ENCODE measurements at regions not wholly inside any gene's neighbourhood (a gene's known extent, or its start where the extent isn't known, plus 50 kb on each side); places are given as distances from the start of the nearest gene placed in this dataset.

DNA sequence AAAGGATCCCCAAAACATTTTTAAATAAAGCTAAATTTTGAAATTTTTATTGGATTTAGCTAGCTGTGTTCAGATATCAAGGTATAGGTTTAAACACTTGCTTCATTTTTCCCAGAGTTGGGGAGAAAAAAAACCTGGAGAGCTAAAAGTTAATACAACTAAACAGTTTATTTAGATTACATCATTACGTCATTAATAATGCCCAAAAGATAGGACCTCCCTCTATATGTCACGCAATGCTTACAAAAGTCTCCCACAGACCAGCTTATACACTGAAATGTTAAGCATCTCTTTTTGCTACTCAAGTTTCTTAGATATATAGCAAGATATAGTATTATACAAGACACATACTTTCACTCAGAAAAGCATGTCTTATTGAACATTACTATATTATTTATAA, 160.0 kb upstream of the SEMA3E start:
- Histone ChIP-seq H3K9ac (ENCODE audit: insufficient read depth, low read length) (no peak overlapping the region), H2AFZ (ENCODE audit: low read length) (no peak overlapping the region), H3K4me3 (replicated peaks in 1 of 4; ENCODE audit: control extremely low read depth in 1 of 4, insufficient read depth in 1 of 4, low read depth in 3 of 4, low read length in 4 of 4) (no peak overlapping the region), H3K79me2 (ENCODE audit: control insufficient read depth, insufficient read depth, low read length) (no peaks in the 10 kb centered on the region), H3K4me1 (ENCODE audit: control insufficient read depth, extremely low read depth, insufficient read depth, low read length) (no peaks in the 10 kb centered on the region), H3K36me3 (ENCODE audit: control insufficient read depth, insufficient read depth, low read length) (no peaks in the 10 kb centered on the region), H3K9me3 (ENCODE audit: control insufficient read depth, insufficient read depth, low read depth, low read length) (no peaks in the 10 kb centered on the region), H3K27ac (ENCODE audit: insufficient read depth, low read length) (no peak overlapping the region), H3K27me3 (ENCODE audit: control insufficient read depth, insufficient read depth, low read length) (no peaks in the 10 kb centered on the region), H3K4me2 (ENCODE audit: extremely low read depth, insufficient read depth, low read length) (no peak overlapping the region), H4K20me1 (ENCODE audit: control insufficient read depth, extremely low read depth, insufficient read depth, low read length) (no peaks in the 10 kb centered on the region)
- no peak for TF ChIP-seq EZH2 (IDR thresholded peaks at IDR 0.05; ENCODE audit: low read length, missing control alignments)
- TF ChIP-seq, protein P1, sequence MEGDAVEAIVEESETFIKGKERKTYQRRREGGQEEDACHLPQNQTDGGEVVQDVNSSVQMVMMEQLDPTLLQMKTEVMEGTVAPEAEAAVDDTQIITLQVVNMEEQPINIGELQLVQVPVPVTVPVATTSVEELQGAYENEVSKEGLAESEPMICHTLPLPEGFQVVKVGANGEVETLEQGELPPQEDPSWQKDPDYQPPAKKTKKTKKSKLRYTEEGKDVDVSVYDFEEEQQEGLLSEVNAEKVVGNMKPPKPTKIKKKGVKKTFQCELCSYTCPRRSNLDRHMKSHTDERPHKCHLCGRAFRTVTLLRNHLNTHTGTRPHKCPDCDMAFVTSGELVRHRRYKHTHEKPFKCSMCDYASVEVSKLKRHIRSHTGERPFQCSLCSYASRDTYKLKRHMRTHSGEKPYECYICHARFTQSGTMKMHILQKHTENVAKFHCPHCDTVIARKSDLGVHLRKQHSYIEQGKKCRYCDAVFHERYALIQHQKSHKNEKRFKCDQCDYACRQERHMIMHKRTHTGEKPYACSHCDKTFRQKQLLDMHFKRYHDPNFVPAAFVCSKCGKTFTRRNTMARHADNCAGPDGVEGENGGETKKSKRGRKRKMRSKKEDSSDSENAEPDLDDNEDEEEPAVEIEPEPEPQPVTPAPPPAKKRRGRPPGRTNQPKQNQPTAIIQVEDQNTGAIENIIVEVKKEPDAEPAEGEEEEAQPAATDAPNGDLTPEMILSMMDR (conservative IDR thresholded peaks at IDR 0.05 in 1 of 2, IDR thresholded peaks at IDR 0.05 in 1 of 2; ENCODE audit: low read depth in 1 of 2, low read length in 2 of 2) = no peak
- no peak for DNase-seq (ENCODE audit: low read depth in 2 of 2)

DNA sequence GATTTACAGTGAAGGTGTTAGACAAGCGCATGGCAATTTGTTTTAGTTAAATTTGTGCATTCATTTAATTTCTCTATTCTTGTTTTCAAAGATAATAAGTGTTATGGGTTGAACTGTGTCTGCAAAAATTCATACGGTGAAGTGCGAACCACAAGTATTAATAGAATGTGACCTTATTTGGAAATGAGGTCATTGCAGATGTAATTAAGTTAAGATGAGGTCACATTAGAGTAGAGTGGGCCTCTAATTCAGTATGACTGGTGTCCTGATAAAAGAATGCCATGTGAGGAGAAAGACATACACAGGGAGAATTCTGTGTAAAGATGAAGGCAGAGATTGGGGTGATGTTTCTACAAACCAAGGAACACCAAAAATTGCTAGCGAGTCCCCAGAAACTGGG, 158.8 kb upstream of the SEMA3E start:
- Histone ChIP-seq H3K4me3 (replicated peaks in 1 of 4; ENCODE audit: control extremely low read depth in 1 of 4, insufficient read depth in 1 of 4, low read depth in 3 of 4, low read length in 4 of 4) (no peak overlapping the region), H3K27me3 (ENCODE audit: control insufficient read depth, insufficient read depth, low read length) (no peaks in the 10 kb centered on the region), H3K79me2 (ENCODE audit: control insufficient read depth, insufficient read depth, low read length) (no peaks in the 10 kb centered on the region), H3K9ac (ENCODE audit: insufficient read depth, low read length) (no peak overlapping the region), H3K27ac (ENCODE audit: insufficient read depth, low read length) (no peak overlapping the region), H3K4me2 (ENCODE audit: extremely low read depth, insufficient read depth, low read length) (no peak overlapping the region), H2AFZ (ENCODE audit: low read length) (no peak overlapping the region), H4K20me1 (ENCODE audit: control insufficient read depth, extremely low read depth, insufficient read depth, low read length) (no peaks in the 10 kb centered on the region), H3K9me3 (ENCODE audit: control insufficient read depth, insufficient read depth, low read depth, low read length) (no peaks in the 10 kb centered on the region), H3K36me3 (ENCODE audit: control insufficient read depth, insufficient read depth, low read length) (no peaks in the 10 kb centered on the region), H3K4me1 (ENCODE audit: control insufficient read depth, extremely low read depth, insufficient read depth, low read length) (no peaks in the 10 kb centered on the region)
- no peak for TF ChIP-seq EZH2 (IDR thresholded peaks at IDR 0.05; ENCODE audit: low read length, missing control alignments)
- TF ChIP-seq, protein P1 (conservative IDR thresholded peaks at IDR 0.05 in 1 of 2, IDR thresholded peaks at IDR 0.05 in 1 of 2; ENCODE audit: low read depth in 1 of 2, low read length in 2 of 2) = no peak
- DNase-seq (ENCODE audit: low read depth in 2 of 2) = peak; percentile 7 to 10

DNA sequence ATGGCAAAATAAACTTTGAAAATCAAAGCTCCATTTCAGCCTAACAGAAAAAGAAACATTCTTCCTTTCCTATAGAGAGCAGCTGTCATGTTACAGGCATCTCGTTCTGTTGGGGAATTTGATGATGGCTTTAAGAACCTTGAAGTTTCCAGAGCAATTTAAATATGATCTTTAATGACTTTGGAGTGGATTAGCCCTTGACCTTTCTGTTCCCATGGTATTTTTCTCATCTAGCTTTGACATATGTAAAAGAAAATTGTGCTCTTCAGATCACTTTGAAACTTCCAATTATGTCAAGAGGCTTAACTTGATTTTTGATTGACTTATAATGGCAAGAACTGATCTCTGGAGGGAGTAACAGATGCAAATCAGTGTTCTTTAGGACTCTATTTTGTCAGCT, 157.6 kb upstream of the SEMA3E start:
- Histone ChIP-seq H3K4me3 (replicated peaks in 1 of 4; ENCODE audit: control extremely low read depth in 1 of 4, insufficient read depth in 1 of 4, low read depth in 3 of 4, low read length in 4 of 4) (no peak overlapping the region), H3K27me3 (ENCODE audit: control insufficient read depth, insufficient read depth, low read length) (no peaks in the 10 kb centered on the region), H3K9me3 (ENCODE audit: control insufficient read depth, insufficient read depth, low read depth, low read length) (no peaks in the 10 kb centered on the region), H3K27ac (ENCODE audit: insufficient read depth, low read length) (no peak overlapping the region), H2AFZ (ENCODE audit: low read length) (no peak overlapping the region), H3K36me3 (ENCODE audit: control insufficient read depth, insufficient read depth, low read length) (no peaks in the 10 kb centered on the region), H4K20me1 (ENCODE audit: control insufficient read depth, extremely low read depth, insufficient read depth, low read length) (no peaks in the 10 kb centered on the region), H3K79me2 (ENCODE audit: control insufficient read depth, insufficient read depth, low read length) (no peaks in the 10 kb centered on the region), H3K9ac (ENCODE audit: insufficient read depth, low read length) (no peak overlapping the region), H3K4me2 (ENCODE audit: extremely low read depth, insufficient read depth, low read length) (no peak overlapping the region), H3K4me1 (ENCODE audit: control insufficient read depth, extremely low read depth, insufficient read depth, low read length) (no peaks in the 10 kb centered on the region)
- TF ChIP-seq, protein P1 (conservative IDR thresholded peaks at IDR 0.05 in 1 of 2, IDR thresholded peaks at IDR 0.05 in 1 of 2; ENCODE audit: low read depth in 1 of 2, low read length in 2 of 2) = no peak
- TF ChIP-seq EZH2 (IDR thresholded peaks at IDR 0.05; ENCODE audit: low read length, missing control alignments) = no peak
- no peak for DNase-seq (ENCODE audit: low read depth in 2 of 2)
